WTC11 (cell line): ENCODE measurements at regions not wholly inside any gene's neighbourhood (a gene's known extent, or its start where the extent isn't known, plus 50 kb on each side); places are given as distances from the start of the nearest gene placed in this dataset.

Experiments used
- ATAC-seq: fragments of 200-7000 bp; cut with Tn5 transposase; 2 replicates; pipeline ENCODE4 v1.10.0; 2021; ENCODE audit warnings: mild to moderate bottlenecking, moderate library complexity
- CTCF ChIA-PET: fragments of 300-600 bp; sonication (Branson Sonifier 250); formaldehyde crosslinking; loops from one replicate; lab custom pipeline; 2021; ENCODE audit warnings: antibody characterized with exemption; lab: Charles Lee
- POLR2A ChIA-PET: fragments of 350-600 bp; sonication (Branson Sonifier 250); formaldehyde crosslinking; loops from one replicate; lab custom pipeline; 2021; ENCODE audit warnings: antibody characterized with exemption; lab: Charles Lee
- DNase-seq: peaks from one replicate; pipeline ENCODE4 v3.0.0; 2021; ENCODE audit warnings: low spot score
- H3K27ac Mint-ChIP-seq: 2 replicates; pipeline ENCODE4 v1.8.0; 2021; ENCODE audit warnings: mixed read lengths
- H3K27me3 Mint-ChIP-seq: 2 replicates; pipeline ENCODE4 v1.8.0; 2021; ENCODE audit warnings: low read depth, mild to moderate bottlenecking, moderate library complexity, mixed read lengths
- H3K36me3 Mint-ChIP-seq: 2 replicates; pipeline ENCODE4 v1.8.0; 2021; ENCODE audit warnings: mixed read lengths
- H3K4me1 Mint-ChIP-seq: 2 replicates; pipeline ENCODE4 v1.8.0; 2022; ENCODE audit warnings: mixed read lengths
- H3K4me3 Mint-ChIP-seq: 2 replicates; pipeline ENCODE4 v1.8.0; 2021; ENCODE audit warnings: mild to moderate bottlenecking, moderate library complexity, mixed read lengths
- H3K9me3 Mint-ChIP-seq: 2 replicates; pipeline ENCODE4 v1.8.0; 2021; ENCODE audit warnings: mixed read lengths
- ELF4 ChIP-seq: sonication (generic); formaldehyde crosslinking; IDR thresholded peaks from 2 replicates; pipeline ENCODE4 v1.8.1; 2022; ENCODE audit warnings: low read depth, mild to moderate bottlenecking, moderate library complexity, missing genetic modification reagents
- ETV6 ChIP-seq: sonication (generic); formaldehyde crosslinking; IDR thresholded peaks from 2 replicates; pipeline ENCODE4 v1.8.1; 2022; ENCODE audit warnings: mild to moderate bottlenecking, missing genetic modification reagents
- FOXP1 ChIP-seq: sonication (generic); formaldehyde crosslinking; IDR thresholded peaks from 2 replicates; pipeline ENCODE4 v1.8.0; 2022; ENCODE audit warnings: missing genetic modification reagents, mild to moderate bottlenecking, moderate library complexity, borderline replicate concordance
- IRF2 ChIP-seq: sonication (generic); formaldehyde crosslinking; IDR thresholded peaks from 2 replicates; pipeline ENCODE4 v1.8.0; 2022; ENCODE audit warnings: low read depth, missing genetic modification reagents, borderline replicate concordance
- MYBL2 ChIP-seq: sonication (generic); formaldehyde crosslinking; IDR thresholded peaks from 2 replicates; pipeline ENCODE4 v1.8.1; 2023; ENCODE audit warnings: mild to moderate bottlenecking, moderate library complexity, missing genetic modification reagents
- NFE2L1 ChIP-seq: sonication (generic); formaldehyde crosslinking; IDR thresholded peaks from 2 replicates; pipeline ENCODE4 v1.8.1; 2023; ENCODE audit warnings: missing genetic modification reagents
- NFYB ChIP-seq: sonication (generic); formaldehyde crosslinking; conservative IDR thresholded peaks from 2 replicates; pipeline ENCODE4 v1.8.0; 2022; ENCODE audit warnings: low read depth, missing genetic modification reagents
- NR2C2 ChIP-seq: sonication (generic); formaldehyde crosslinking; IDR thresholded peaks from 2 replicates; pipeline ENCODE4 v1.8.0; 2022; ENCODE audit warnings: mild to moderate bottlenecking, missing genetic modification reagents
- OVOL2 ChIP-seq: fragments of 250-450 bp; sonication (Bioruptor Pico); IDR thresholded peaks from 2 replicates; pipeline ENCODE4 v1.9.0; 2021; ENCODE audit warnings: mild to moderate bottlenecking, borderline replicate concordance
- RELA ChIP-seq: sonication (generic); formaldehyde crosslinking; IDR thresholded peaks from 2 replicates; pipeline ENCODE4 v1.8.1; 2022; ENCODE audit warnings: missing genetic modification reagents, mild to moderate bottlenecking, borderline replicate concordance
- SMAD3 ChIP-seq: sonication (generic); formaldehyde crosslinking; IDR thresholded peaks from 2 replicates; pipeline ENCODE4 v1.8.0; 2022; ENCODE audit warnings: missing genetic modification reagents, mild to moderate bottlenecking, borderline replicate concordance
- TCF7 ChIP-seq: sonication (generic); formaldehyde crosslinking; IDR thresholded peaks from 2 replicates; pipeline ENCODE4 v1.8.0; 2022; ENCODE audit warnings: mild to moderate bottlenecking, low read depth, missing genetic modification reagents, moderate library complexity
- ZBTB21 ChIP-seq: sonication (generic); formaldehyde crosslinking; IDR thresholded peaks from 2 replicates; pipeline ENCODE4 v1.8.1; 2023; ENCODE audit warnings: mild to moderate bottlenecking, missing genetic modification reagents, borderline replicate concordance
- ZNF263 ChIP-seq: sonication (generic); formaldehyde crosslinking; IDR thresholded peaks from 2 replicates; pipeline ENCODE4 v1.8.1; 2022; ENCODE audit warnings: low read depth, mild to moderate bottlenecking, moderate library complexity, missing genetic modification reagents
- ZNF671 ChIP-seq: fragments of 250-450 bp; sonication (Bioruptor Pico); IDR thresholded peaks from 2 replicates; pipeline ENCODE4 v1.8.0; 2021; ENCODE audit warnings: mild to moderate bottlenecking
- TF ChIP-seq, protein P1 (sequence below): sonication (generic); formaldehyde crosslinking; IDR thresholded peaks from 2 replicates; pipeline ENCODE4 v1.8.1; 2023; ENCODE audit warnings: mild to moderate bottlenecking, missing genetic modification reagents
- TF ChIP-seq, protein P2 (sequence below): sonication (generic); formaldehyde crosslinking; IDR thresholded peaks from 2 replicates; pipeline ENCODE4 v1.8.1; 2022; ENCODE audit warnings: mild to moderate bottlenecking, missing genetic modification reagents, moderate library complexity, borderline replicate concordance
- TF ChIP-seq, protein P3 (sequence below): sonication (generic); formaldehyde crosslinking; conservative IDR thresholded peaks from 2 replicates; pipeline ENCODE4 v1.8.1; 2023; ENCODE audit warnings: mild to moderate bottlenecking, low read depth, missing genetic modification reagents, moderate library complexity
- TF ChIP-seq, protein P4 (sequence below): fragments of 250-450 bp; sonication (Bioruptor Pico); IDR thresholded peaks from 2 replicates; pipeline ENCODE4 v1.9.0; 2021; ENCODE audit warnings: moderate library complexity, mild to moderate bottlenecking, inconsistent platforms, borderline replicate concordance
- TF ChIP-seq, protein P5 (sequence below): sonication (generic); formaldehyde crosslinking; IDR thresholded peaks from 2 replicates; pipeline ENCODE4 v1.8.1; 2023; ENCODE audit warnings: mild to moderate bottlenecking, moderate library complexity, missing genetic modification reagents
- TF ChIP-seq, protein P6 (sequence below): sonication (generic); formaldehyde crosslinking; IDR thresholded peaks from 2 replicates; pipeline ENCODE4 v1.8.1; 2023; ENCODE audit warnings: mild to moderate bottlenecking, missing genetic modification reagents, moderate library complexity

DNA sequence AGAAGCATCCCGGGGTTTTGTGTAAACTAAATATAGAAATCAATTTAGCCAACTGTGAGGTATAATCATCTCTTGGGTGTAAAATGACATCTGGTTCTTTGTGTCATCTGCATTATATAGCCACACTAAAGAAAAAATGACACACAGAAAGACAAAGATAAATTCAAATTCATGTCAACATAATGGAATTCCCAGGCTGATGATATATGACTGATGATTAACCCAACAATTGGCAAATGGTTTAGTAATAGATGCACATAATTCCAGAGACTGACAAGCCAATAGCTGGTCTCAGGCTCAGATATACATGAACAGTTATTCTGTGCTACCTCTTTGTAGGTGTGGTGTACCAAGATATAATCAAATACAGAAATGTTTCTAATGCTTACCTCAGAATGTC lies 375.4 kb upstream of the PITX2 start (continued):
- TF ChIP-seq ELF4 (CRISPR knock-in tag) (no peak), NFYB (CRISPR knock-in tag) (no peak)
- TF ChIP-seq, protein P1, sequence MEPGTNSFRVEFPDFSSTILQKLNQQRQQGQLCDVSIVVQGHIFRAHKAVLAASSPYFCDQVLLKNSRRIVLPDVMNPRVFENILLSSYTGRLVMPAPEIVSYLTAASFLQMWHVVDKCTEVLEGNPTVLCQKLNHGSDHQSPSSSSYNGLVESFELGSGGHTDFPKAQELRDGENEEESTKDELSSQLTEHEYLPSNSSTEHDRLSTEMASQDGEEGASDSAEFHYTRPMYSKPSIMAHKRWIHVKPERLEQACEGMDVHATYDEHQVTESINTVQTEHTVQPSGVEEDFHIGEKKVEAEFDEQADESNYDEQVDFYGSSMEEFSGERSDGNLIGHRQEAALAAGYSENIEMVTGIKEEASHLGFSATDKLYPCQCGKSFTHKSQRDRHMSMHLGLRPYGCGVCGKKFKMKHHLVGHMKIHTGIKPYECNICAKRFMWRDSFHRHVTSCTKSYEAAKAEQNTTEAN (CRISPR knock-in tag): no peak

DNA sequence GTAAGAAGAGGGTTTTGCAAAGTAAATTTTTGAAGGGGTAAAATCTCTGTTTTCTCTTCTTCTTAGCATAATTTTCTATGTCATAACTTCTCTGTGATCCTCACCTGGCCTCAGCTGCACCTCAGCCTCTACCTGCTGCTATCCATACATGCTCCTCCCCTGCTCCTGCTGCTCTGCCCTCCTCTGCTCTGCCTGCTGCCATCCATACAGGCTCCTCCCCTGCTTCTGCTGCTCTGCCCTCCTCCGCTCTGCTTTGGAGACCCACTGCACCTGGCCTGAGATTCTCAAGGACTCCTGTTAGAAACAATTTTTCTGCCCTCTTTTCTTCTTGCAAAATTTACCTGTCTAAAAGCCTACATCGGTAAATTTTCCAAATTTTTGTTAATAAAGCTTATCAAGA lies 388.6 kb upstream of the PITX2 start:
- ChIA-PET CTCF (no interaction called here), POLR2A (no interaction called here)
- H3K4me1 Mint-ChIP-seq: peaks cover 7% of the 10 kb centered on the region
- TF ChIP-seq OVOL2 (CRISPR knock-in tag): no peak
- no peak for TF ChIP-seq ZNF671 (CRISPR knock-in tag)
- TF ChIP-seq ZNF263 (CRISPR knock-in tag): peak; percentile 77; the same call in 1 of the 2 replicates
- H3K36me3 Mint-ChIP-seq: no peaks in the 10 kb centered on the region
- DNase-seq: peak; percentile 50
- no peaks in the 10 kb centered on the region for H3K27me3 Mint-ChIP-seq
- H3K4me3 Mint-ChIP-seq: no peak overlapping the region
- H3K9me3 Mint-ChIP-seq: no peaks in the 10 kb centered on the region
- ATAC-seq: peak; percentile 100
- no peak overlapping the region for H3K27ac Mint-ChIP-seq

DNA sequence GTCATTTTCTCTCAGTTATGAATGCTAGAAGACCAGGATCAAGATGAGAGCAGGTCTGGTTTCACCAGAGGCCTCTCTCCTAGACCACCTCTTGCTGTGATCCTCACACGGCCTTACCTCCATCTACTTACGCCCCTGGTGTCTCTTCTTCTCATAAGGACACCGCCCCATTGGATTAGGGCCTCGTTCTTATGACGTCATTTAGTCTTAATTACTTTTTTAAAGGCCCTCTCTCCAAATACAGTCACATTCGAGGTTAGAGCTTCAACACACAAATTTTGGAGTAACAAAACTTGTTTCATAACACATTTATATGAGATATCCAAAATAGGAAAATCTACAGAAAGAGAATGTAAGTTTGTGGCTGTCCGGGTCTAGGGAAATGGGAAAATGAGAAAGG lies 391.0 kb upstream of the PITX2 start:
- Mint-ChIP-seq H3K36me3 (no peaks in the 10 kb centered on the region), H3K27me3 (no peaks in the 10 kb centered on the region), H3K9me3 (no peaks in the 10 kb centered on the region)
- TF ChIP-seq NFE2L1 (CRISPR knock-in tag) (no peak), RELA (no peak), IRF2 (CRISPR knock-in tag) (no peak), MYBL2 (CRISPR knock-in tag) (no peak), TCF7 (no peak), ZBTB21 (CRISPR knock-in tag) (no peak), SMAD3 (CRISPR knock-in tag) (no peak)
- TF ChIP-seq, protein P2, sequence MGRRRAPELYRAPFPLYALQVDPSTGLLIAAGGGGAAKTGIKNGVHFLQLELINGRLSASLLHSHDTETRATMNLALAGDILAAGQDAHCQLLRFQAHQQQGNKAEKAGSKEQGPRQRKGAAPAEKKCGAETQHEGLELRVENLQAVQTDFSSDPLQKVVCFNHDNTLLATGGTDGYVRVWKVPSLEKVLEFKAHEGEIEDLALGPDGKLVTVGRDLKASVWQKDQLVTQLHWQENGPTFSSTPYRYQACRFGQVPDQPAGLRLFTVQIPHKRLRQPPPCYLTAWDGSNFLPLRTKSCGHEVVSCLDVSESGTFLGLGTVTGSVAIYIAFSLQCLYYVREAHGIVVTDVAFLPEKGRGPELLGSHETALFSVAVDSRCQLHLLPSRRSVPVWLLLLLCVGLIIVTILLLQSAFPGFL: no peak
- TF ChIP-seq, protein P3, sequence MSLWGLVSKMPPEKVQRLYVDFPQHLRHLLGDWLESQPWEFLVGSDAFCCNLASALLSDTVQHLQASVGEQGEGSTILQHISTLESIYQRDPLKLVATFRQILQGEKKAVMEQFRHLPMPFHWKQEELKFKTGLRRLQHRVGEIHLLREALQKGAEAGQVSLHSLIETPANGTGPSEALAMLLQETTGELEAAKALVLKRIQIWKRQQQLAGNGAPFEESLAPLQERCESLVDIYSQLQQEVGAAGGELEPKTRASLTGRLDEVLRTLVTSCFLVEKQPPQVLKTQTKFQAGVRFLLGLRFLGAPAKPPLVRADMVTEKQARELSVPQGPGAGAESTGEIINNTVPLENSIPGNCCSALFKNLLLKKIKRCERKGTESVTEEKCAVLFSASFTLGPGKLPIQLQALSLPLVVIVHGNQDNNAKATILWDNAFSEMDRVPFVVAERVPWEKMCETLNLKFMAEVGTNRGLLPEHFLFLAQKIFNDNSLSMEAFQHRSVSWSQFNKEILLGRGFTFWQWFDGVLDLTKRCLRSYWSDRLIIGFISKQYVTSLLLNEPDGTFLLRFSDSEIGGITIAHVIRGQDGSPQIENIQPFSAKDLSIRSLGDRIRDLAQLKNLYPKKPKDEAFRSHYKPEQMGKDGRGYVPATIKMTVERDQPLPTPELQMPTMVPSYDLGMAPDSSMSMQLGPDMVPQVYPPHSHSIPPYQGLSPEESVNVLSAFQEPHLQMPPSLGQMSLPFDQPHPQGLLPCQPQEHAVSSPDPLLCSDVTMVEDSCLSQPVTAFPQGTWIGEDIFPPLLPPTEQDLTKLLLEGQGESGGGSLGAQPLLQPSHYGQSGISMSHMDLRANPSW (CRISPR knock-in tag): no peak
- TF ChIP-seq, all 79 proteins: peak for 0
- ATAC-seq (no peak), DNase-seq (no peak)
- H3K4me3 Mint-ChIP-seq: no peak overlapping the region
- H3K4me1 Mint-ChIP-seq: peaks cover 7% of the 10 kb centered on the region
- no peak overlapping the region for H3K27ac Mint-ChIP-seq
- POLR2A ChIA-PET: no interaction called here
- CTCF ChIA-PET: no interaction called here

DNA sequence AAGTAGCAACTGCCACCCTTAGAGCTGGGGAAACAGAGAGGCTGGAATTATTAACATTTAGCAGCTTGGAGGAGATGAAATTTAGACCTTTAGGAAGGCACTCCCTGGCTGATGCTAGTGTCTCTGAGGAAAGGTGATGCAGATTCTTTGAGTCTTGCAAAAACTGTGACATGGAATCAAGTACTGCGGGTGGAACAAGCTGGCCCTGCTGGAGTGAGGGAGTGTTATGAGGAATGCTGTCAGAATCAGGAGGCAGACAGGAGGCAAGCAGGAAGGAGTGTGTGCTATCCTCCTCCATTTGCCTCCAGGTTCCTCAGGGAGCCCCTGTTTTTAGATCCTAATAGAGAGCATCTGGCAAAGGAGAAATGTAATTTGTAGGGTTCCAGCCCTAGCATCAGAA lies 391.7 kb upstream of the PITX2 start:
- CTCF ChIA-PET: no interaction called here
- peaks cover 7% of the 10 kb centered on the region for H3K4me1 Mint-ChIP-seq
- ATAC-seq (no peak), DNase-seq (no peak)
- POLR2A ChIA-PET: no interaction called here
- H3K4me3 Mint-ChIP-seq: no peak overlapping the region
- H3K36me3 Mint-ChIP-seq: no peaks in the 10 kb centered on the region
- H3K27me3 Mint-ChIP-seq: no peaks in the 10 kb centered on the region
- H3K9me3 Mint-ChIP-seq: no peaks in the 10 kb centered on the region
- H3K27ac Mint-ChIP-seq: no peak overlapping the region
- TF ChIP-seq, protein P4, sequence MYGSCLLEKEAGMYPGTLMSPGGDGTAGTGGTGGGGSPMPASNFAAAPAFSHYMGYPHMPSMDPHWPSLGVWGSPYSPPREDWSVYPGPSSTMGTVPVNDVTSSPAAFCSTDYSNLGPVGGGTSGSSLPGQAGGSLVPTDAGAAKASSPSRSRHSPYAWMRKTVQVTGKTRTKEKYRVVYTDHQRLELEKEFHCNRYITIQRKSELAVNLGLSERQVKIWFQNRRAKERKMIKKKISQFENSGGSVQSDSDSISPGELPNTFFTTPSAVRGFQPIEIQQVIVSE (CRISPR knock-in tag): no peak
- TF ChIP-seq, protein P3 (CRISPR knock-in tag): no peak
- TF ChIP-seq FOXP1 (CRISPR knock-in tag) (no peak), ETV6 (CRISPR knock-in tag) (no peak), NR2C2 (CRISPR knock-in tag) (no peak)
- TF ChIP-seq, protein P5, sequence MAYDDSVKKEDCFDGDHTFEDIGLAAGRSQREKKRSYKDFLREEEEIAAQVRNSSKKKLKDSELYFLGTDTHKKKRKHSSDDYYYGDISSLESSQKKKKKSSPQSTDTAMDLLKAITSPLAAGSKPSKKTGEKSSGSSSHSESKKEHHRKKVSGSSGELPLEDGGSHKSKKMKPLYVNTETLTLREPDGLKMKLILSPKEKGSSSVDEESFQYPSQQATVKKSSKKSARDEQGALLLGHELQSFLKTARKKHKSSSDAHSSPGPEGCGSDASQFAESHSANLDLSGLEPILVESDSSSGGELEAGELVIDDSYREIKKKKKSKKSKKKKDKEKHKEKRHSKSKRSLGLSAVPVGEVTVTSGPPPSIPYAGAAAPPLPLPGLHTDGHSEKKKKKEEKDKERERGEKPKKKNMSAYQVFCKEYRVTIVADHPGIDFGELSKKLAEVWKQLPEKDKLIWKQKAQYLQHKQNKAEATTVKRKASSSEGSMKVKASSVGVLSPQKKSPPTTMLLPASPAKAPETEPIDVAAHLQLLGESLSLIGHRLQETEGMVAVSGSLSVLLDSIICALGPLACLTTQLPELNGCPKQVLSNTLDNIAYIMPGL (CRISPR knock-in tag): no peak
- TF ChIP-seq, protein P6, sequence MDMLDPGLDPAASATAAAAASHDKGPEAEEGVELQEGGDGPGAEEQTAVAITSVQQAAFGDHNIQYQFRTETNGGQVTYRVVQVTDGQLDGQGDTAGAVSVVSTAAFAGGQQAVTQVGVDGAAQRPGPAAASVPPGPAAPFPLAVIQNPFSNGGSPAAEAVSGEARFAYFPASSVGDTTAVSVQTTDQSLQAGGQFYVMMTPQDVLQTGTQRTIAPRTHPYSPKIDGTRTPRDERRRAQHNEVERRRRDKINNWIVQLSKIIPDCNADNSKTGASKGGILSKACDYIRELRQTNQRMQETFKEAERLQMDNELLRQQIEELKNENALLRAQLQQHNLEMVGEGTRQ (CRISPR knock-in tag): no peak
